B cell (primary cell): ENCODE measurements at regions not wholly inside any gene's neighbourhood (a gene's known extent, or its start where the extent isn't known, plus 50 kb on each side); places are given as distances from the start of the nearest gene placed in this dataset.

Experiments used
- ATAC-seq: fragments of 200-7000 bp; cut with Tn5 transposase; one replicate; pipeline ENCODE4 v1.10.0; 2021; ENCODE audit warnings: low read depth, mild to moderate bottlenecking, moderate number of reproducible peaks, moderate library complexity
- CTCF ChIA-PET: fragments of 350-600 bp; sonication (Branson Sonifier 250); formaldehyde crosslinking; loops from one replicate; lab custom pipeline; 2021; ENCODE audit warnings: antibody characterized with exemption, inconsistent platforms; lab: Charles Lee
- POLR2A ChIA-PET: fragments of 350-600 bp; sonication (Branson Sonifier 250); formaldehyde crosslinking; loops from one replicate; lab custom pipeline; 2021; ENCODE audit warnings: antibody characterized with exemption; lab: Charles Lee
- DNase-seq: peaks from one replicate; pipeline ENCODE4 v3.0.0; 2013
- H2AFZ ChIP-seq: 2 replicates; pipeline ENCODE4 v1.6.1; 2012; ENCODE audit warnings: mild to moderate bottlenecking, low read depth, low read length; ENCODE audit not compliant: insufficient read depth, poor library complexity, severe bottlenecking
- H3K27ac ChIP-seq, 2 donors: 1 replicate in 1 of 2; 2 replicates in 1 of 2; pipeline ENCODE4 v1.5.1; 2012 to 2013; ENCODE audit warnings: low read length in 2 of 2, mild to moderate bottlenecking in 2 of 2, moderate library complexity in 1 of 2
- H3K27me3 ChIP-seq, 4 experiments: fragments of 200-600 bp in 1 of 4; sonication (generic) in 1 of 4; replicated peaks in 1 of 4; 1 replicate in 2 of 4; 2 replicates in 2 of 4; pipeline versions ENCODE4 v1.6.1 to v1.7.0; 2013 to 2016; ENCODE audit warnings: low read length in 3 of 4, mild to moderate bottlenecking in 2 of 4, mixed read lengths in 1 of 4, moderate library complexity in 1 of 4; ENCODE audit not compliant: insufficient read depth in 4 of 4, control insufficient read depth in 3 of 4; ENCODE audit errors: control extremely low read depth in 1 of 4
- H3K36me3 ChIP-seq, 2 experiments: replicated peaks in 1 of 2; 1 replicate in 1 of 2; 2 replicates in 1 of 2; pipeline versions ENCODE4 v1.6.1 to v1.7.1; 2013; ENCODE audit warnings: low read length in 1 of 2; ENCODE audit not compliant: insufficient read depth in 2 of 2, control insufficient read depth in 1 of 2; ENCODE audit errors: control extremely low read depth in 1 of 2, extremely low read depth in 1 of 2
- H3K4me1 ChIP-seq, 2 donors: fragments of 200-600 bp in 1 of 2; sonication (generic) in 1 of 2; 1 replicate in 1 of 2; 2 replicates in 1 of 2; pipeline versions ENCODE4 v1.5.1 to v1.6.1; 2013 to 2017; ENCODE audit warnings: low read length in 2 of 2; ENCODE audit not compliant: control insufficient read depth in 2 of 2, insufficient read depth in 2 of 2
- H3K4me2 ChIP-seq: replicated peaks from 2 replicates; pipeline ENCODE3; 2012; ENCODE audit warnings: mild to moderate bottlenecking, low read depth, low read length; ENCODE audit not compliant: poor library complexity, severe bottlenecking
- H3K4me3 ChIP-seq, 5 experiments: fragments of 200-600 bp in 1 of 5; sonication (generic) in 1 of 5; 1 replicate in 3 of 5; 2 replicates in 2 of 5; pipeline versions ENCODE4 v1.5.1 to v1.7.0; 2011 to 2016; ENCODE audit warnings: low read length in 4 of 5, mild to moderate bottlenecking in 4 of 5, low read depth in 2 of 5, control low read depth in 1 of 5, moderate library complexity in 1 of 5; ENCODE audit not compliant: insufficient read depth in 1 of 5; ENCODE audit errors: control extremely low read depth in 1 of 5, extremely low read depth in 1 of 5
- H3K79me2 ChIP-seq: fragments of 200-600 bp; sonication (generic); one replicate; pipeline ENCODE4 v1.6.0; 2016; ENCODE audit warnings: low read length; ENCODE audit not compliant: control insufficient read depth, insufficient read depth
- H3K9ac ChIP-seq: fragments of 200-600 bp; sonication (generic); 2 replicates; pipeline ENCODE4 v1.6.1; 2017; ENCODE audit warnings: mild to moderate bottlenecking, low read length, moderate library complexity
- H3K9me3 ChIP-seq, 3 donors: one replicate each; pipeline versions ENCODE4 v1.6.1 to v1.7.1; 2013; ENCODE audit warnings: low read length in 2 of 3; ENCODE audit not compliant: control insufficient read depth in 2 of 3, insufficient read depth in 1 of 3; ENCODE audit errors: control extremely low read depth in 1 of 3
- H4K20me1 ChIP-seq: 2 replicates; pipeline ENCODE4 v1.6.0; 2012; ENCODE audit warnings: mild to moderate bottlenecking, low read length; ENCODE audit not compliant: insufficient read depth, control insufficient read depth, poor library complexity, severe bottlenecking
- H3K27ac Mint-ChIP-seq: one replicate; pipeline ENCODE4 v1.8.0; 2021; ENCODE audit warnings: mixed read lengths
- H3K27me3 Mint-ChIP-seq: one replicate; pipeline ENCODE4 v1.8.0; 2021; ENCODE audit warnings: mixed read lengths
- H3K4me1 Mint-ChIP-seq: one replicate; pipeline ENCODE4 v1.8.0; 2021; ENCODE audit warnings: mixed read lengths
- H3K4me3 Mint-ChIP-seq: one replicate; pipeline ENCODE4 v1.8.0; 2021; ENCODE audit warnings: mixed read lengths
- H3K9me3 Mint-ChIP-seq: one replicate; pipeline ENCODE4 v1.8.0; 2022; ENCODE audit warnings: mixed read lengths; ENCODE audit not compliant: insufficient read depth
- EZH2 ChIP-seq: IDR thresholded peaks from 2 replicates; pipeline ENCODE4 v1.6.1; 2012; ENCODE audit warnings: borderline replicate concordance, low read depth, mild to moderate bottlenecking, moderate library complexity, low read length; ENCODE audit not compliant: insufficient read depth, poor library complexity, severe bottlenecking
- WGBS: methylation state at CpG from one replicate; pipeline ENCODE4 v1.1.5; 2013; ENCODE audit warnings: missing lambda C conversion rate; ENCODE audit not compliant: insufficient coverage; 5-methylcytosine and 5-hydroxymethylcytosine counted together
- intact Hi-C: fragments of 100-400 bp; cut with micrococcal nuclease; formaldehyde crosslinking; loops from one replicate; pipeline ENCODE4 v1.10.0; 2022
- TF ChIP-seq, protein P1 (sequence below): fragments of 200-600 bp; IDR thresholded peaks from one replicate; pipeline ENCODE4 v1.8.0; 2022; ENCODE audit warnings: antibody characterized with exemption, mild to moderate bottlenecking

DNA sequence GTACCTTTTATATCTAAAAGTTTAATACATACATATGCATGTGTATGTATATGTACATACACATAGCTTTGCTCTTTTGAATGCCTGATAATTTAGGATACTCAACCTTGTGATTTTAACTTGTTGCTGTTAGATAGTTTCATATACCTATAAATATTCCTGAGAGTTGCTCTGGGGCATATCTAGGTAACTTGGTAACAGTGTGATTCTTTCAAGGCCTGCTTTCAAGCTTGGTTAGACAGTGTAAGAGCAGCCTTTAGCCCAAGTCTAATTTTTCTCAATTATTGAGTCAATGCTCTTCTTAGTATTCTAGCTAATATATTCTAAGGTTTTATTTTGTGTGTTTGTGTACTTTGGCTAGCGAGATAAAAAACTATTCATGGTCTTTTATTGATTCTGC lies 762.1 kb upstream of the MIR17HG start:
- H3K9me3 Mint-ChIP-seq: peaks cover 5% of the 10 kb centered on the region
- H3K4me1 ChIP-seq: no peaks in the 10 kb centered on the region
- ChIA-PET POLR2A (no interaction called here), CTCF (no interaction called here)
- no peak overlapping the region for H3K4me2 ChIP-seq
- no peaks in the 10 kb centered on the region for H3K27me3 ChIP-seq
- ATAC-seq (no peak), DNase-seq (no peak)
- no peaks in the 10 kb centered on the region for H4K20me1 ChIP-seq
- H3K4me3 Mint-ChIP-seq: no peak overlapping the region
- no peak overlapping the region for H3K4me3 ChIP-seq
- no CpG with 5 or more reads among the region's 1 CpG for WGBS
- H3K4me1 Mint-ChIP-seq: no peaks in the 10 kb centered on the region
- no peaks in the 10 kb centered on the region for H3K36me3 ChIP-seq
- no peak overlapping the region for H3K27ac Mint-ChIP-seq
- H3K9ac ChIP-seq: no peak overlapping the region
- TF ChIP-seq, protein P1, sequence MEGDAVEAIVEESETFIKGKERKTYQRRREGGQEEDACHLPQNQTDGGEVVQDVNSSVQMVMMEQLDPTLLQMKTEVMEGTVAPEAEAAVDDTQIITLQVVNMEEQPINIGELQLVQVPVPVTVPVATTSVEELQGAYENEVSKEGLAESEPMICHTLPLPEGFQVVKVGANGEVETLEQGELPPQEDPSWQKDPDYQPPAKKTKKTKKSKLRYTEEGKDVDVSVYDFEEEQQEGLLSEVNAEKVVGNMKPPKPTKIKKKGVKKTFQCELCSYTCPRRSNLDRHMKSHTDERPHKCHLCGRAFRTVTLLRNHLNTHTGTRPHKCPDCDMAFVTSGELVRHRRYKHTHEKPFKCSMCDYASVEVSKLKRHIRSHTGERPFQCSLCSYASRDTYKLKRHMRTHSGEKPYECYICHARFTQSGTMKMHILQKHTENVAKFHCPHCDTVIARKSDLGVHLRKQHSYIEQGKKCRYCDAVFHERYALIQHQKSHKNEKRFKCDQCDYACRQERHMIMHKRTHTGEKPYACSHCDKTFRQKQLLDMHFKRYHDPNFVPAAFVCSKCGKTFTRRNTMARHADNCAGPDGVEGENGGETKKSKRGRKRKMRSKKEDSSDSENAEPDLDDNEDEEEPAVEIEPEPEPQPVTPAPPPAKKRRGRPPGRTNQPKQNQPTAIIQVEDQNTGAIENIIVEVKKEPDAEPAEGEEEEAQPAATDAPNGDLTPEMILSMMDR: no peak
- no peak for TF ChIP-seq EZH2
- no peak overlapping the region for H2AFZ ChIP-seq
- H3K27me3 Mint-ChIP-seq: no peaks in the 10 kb centered on the region
- no peak overlapping the region for H3K27ac ChIP-seq
- peaks cover 0 to 2% (median under 1%) of the 10 kb centered on the region in 3 donors for H3K9me3 ChIP-seq
- H3K79me2 ChIP-seq: no peaks in the 10 kb centered on the region
- intact Hi-C loops: no loop called here

DNA sequence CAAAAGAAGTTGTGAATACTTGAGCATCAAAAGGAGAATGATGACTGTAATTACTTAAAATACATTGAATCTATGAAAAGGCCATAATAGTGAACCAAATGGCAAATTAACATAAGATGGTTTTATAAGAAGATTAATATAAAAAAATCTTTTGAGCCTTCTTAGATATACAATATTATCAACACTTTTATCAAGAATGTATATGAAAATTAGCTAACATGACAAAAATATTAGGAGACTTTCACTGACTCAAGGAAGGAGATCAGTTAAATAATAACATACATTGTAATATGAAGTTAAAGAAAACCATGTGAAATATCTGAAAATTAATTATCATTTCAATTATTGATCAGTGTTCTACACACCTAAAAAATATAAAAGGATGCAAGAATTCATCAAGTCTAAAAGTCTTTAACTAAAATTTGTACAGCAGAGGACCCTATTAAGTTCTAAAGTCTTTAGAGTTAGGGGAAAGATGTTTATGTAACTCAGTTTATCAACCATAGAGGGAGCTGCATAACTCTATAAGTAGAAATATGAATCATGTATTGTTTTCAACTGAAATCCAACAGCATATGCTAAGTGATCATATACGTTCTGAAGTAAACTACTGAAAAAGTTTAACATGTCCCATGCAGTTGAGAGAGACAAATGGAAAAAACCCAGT lies 756.1 kb upstream of the MIR17HG start:
- Mint-ChIP-seq H3K9me3 (peaks cover 6% of the 10 kb centered on the region), H3K27ac (no peak overlapping the region), H3K4me1 (no peaks in the 10 kb centered on the region), H3K4me3 (no peak overlapping the region), H3K27me3 (no peaks in the 10 kb centered on the region)
- intact Hi-C loops: no loop called here
- POLR2A ChIA-PET: no interaction called here
- Histone ChIP-seq H3K9ac (no peak overlapping the region), H3K36me3 (no peaks in the 10 kb centered on the region), H3K4me3 (no peak overlapping the region), H2AFZ (no peak overlapping the region), H3K27me3 (no peaks in the 10 kb centered on the region), H3K4me1 (no peaks in the 10 kb centered on the region), H3K4me2 (no peak overlapping the region), H3K79me2 (no peaks in the 10 kb centered on the region), H3K27ac (no peak overlapping the region), H3K9me3 (peaks cover 0 to 4% (median 0%) of the 10 kb centered on the region in 3 donors), H4K20me1 (no peaks in the 10 kb centered on the region)
- DNase-seq (no peak), ATAC-seq (no peak)
- no CpG with 5 or more reads among the region's 1 CpG for WGBS
- CTCF ChIA-PET: no interaction called here
- TF ChIP-seq, protein P1: no peak
- no peak for TF ChIP-seq EZH2
